H1 (cell line): ENCODE measurements at regions not wholly inside any gene's neighbourhood (a gene's known extent, or its start where the extent isn't known, plus 50 kb on each side); places are given as distances from the start of the nearest gene placed in this dataset.

ENCODE experiments used
- CTCF ChIA-PET: fragments of 300-600 bp; sonication (Branson Sonifier 250); formaldehyde crosslinking; loops from one replicate; lab custom pipeline; 2021; ENCODE audit not compliant: partially characterized antibody; lab: Charles Lee
- POLR2A ChIA-PET: fragments of 300-600 bp; sonication (Branson Sonifier 250); formaldehyde crosslinking; loops from one replicate; lab custom pipeline; 2021; ENCODE audit warnings: inconsistent platforms; ENCODE audit not compliant: partially characterized antibody; lab: Charles Lee
- DNase-seq, 2 experiments: peaks; one replicate each; pipeline versions ENCODE4 v3.0.0 to v3.0.0-alpha.2; 2010 to 2022; ENCODE audit warnings: low spot score in 2 of 2, low read depth in 1 of 2, mixed read lengths in 1 of 2
- FAIRE-seq: peaks from 2 replicates; lab custom pipeline; 2011; peaks lifted over from hg19 to GRCh38; lab: Jason Lieb, UNC
- H2AFZ ChIP-seq: 2 replicates; pipeline ENCODE4 v1.8.1; 2012; ENCODE audit warnings: low read length, inconsistent platforms
- H2AK5ac ChIP-seq: 2 replicates; pipeline ENCODE4 v1.6.1; 2013; ENCODE audit warnings: low read depth, low read length
- H2BK120ac ChIP-seq: replicated peaks from 2 replicates; pipeline ENCODE3; 2013; ENCODE audit warnings: low read depth, low read length, inconsistent platforms
- H2BK12ac ChIP-seq: 2 replicates; pipeline ENCODE4 v1.6.1; 2013; ENCODE audit warnings: low read depth, low read length
- H2BK15ac ChIP-seq: 2 replicates; pipeline ENCODE4 v1.6.1; 2013; ENCODE audit warnings: low read length
- H2BK20ac ChIP-seq: 2 replicates; pipeline ENCODE4 v1.6.1; 2013; ENCODE audit warnings: low read length
- H2BK5ac ChIP-seq: 2 replicates; pipeline ENCODE4 v1.6.1; 2013; ENCODE audit warnings: low read depth, low read length
- H3K14ac ChIP-seq: 2 replicates; pipeline ENCODE4 v1.6.1; 2013; ENCODE audit warnings: inconsistent platforms; ENCODE audit not compliant: insufficient read length
- H3K18ac ChIP-seq: 2 replicates; pipeline ENCODE4 v1.6.1; 2013; ENCODE audit warnings: low read length; ENCODE audit errors: extremely low read depth
- H3K23ac ChIP-seq: 2 replicates; pipeline ENCODE4 v1.6.1; 2013; ENCODE audit warnings: inconsistent platforms; ENCODE audit not compliant: insufficient read length
- H3K23me2 ChIP-seq: 2 replicates; pipeline ENCODE4 v1.6.1; 2013; ENCODE audit warnings: low read depth, low read length
- H3K27ac ChIP-seq: 2 replicates; pipeline ENCODE4 v1.6.1; 2011; ENCODE audit warnings: low read depth, low read length, inconsistent platforms
- H3K27me3 ChIP-seq, 4 experiments: replicated peaks in 1 of 4; 1 replicate in 1 of 4; 2 replicates in 3 of 4; pipeline versions ENCODE4 v1.6.1 to v1.8.1; 2011 to 2013; ENCODE audit warnings: low read length in 3 of 4, mild to moderate bottlenecking in 3 of 4, inconsistent platforms in 2 of 4, mixed read lengths in 2 of 4, moderate library complexity in 1 of 4; ENCODE audit not compliant: control insufficient read depth in 3 of 4, insufficient read depth in 3 of 4; ENCODE audit errors: extremely low read depth in 1 of 4
- H3K36me3 ChIP-seq, 4 experiments: 2 replicates each; pipeline versions ENCODE4 v1.6.1 to v1.8.1; 2011 to 2013; ENCODE audit warnings: mild to moderate bottlenecking in 4 of 4, low read length in 3 of 4, moderate library complexity in 2 of 4, control low read depth in 1 of 4, inconsistent platforms in 1 of 4; ENCODE audit not compliant: insufficient read depth in 4 of 4, control insufficient read depth in 2 of 4
- H3K4ac ChIP-seq: replicated peaks from 2 replicates; pipeline ENCODE3; 2013; ENCODE audit warnings: low read length, low read depth, mixed read lengths, inconsistent platforms; ENCODE audit not compliant: insufficient read length
- H3K4me1 ChIP-seq, 4 experiments: replicated peaks in 1 of 4; 1 replicate in 1 of 4; 2 replicates in 3 of 4; pipeline versions ENCODE4 v1.6.1 to v1.8.1; 2011 to 2013; ENCODE audit warnings: low read length in 3 of 4, inconsistent platforms in 2 of 4, mixed read lengths in 1 of 4; ENCODE audit not compliant: insufficient read depth in 4 of 4, control insufficient read depth in 3 of 4
- H3K4me2 ChIP-seq, 2 experiments: 2 replicates each; pipeline versions ENCODE4 v1.6.1 to v1.8.1; 2011 to 2013; ENCODE audit warnings: low read depth in 2 of 2, low read length in 2 of 2, control low read depth in 1 of 2, inconsistent platforms in 1 of 2, mild to moderate bottlenecking in 1 of 2; ENCODE audit not compliant: insufficient read depth in 1 of 2
- H3K4me3 ChIP-seq, 4 experiments: fragments of 200-600, 300-600 bp in 1 of 4; sonication (generic), shearing (Covaris generic), sonication (Bioruptor Twin) in 1 of 4; 2 replicates each; pipeline versions ENCODE4 v1.5.1 to v1.8.1; 2011 to 2016; ENCODE audit warnings: low read length in 4 of 4, low read depth in 3 of 4, control low read depth in 2 of 4, inconsistent platforms in 2 of 4, mild to moderate bottlenecking in 2 of 4, mixed read lengths in 1 of 4, moderate library complexity in 1 of 4; ENCODE audit not compliant: insufficient read depth in 2 of 4; ENCODE audit errors: extremely low read depth in 1 of 4
- H3K56ac ChIP-seq: replicated peaks from 2 replicates; pipeline ENCODE3; 2013; ENCODE audit warnings: low read depth, mild to moderate bottlenecking, mixed read lengths, low read length, inconsistent platforms; ENCODE audit not compliant: insufficient read length
- H3K79me1 ChIP-seq: 2 replicates; pipeline ENCODE4 v1.6.1; 2013; ENCODE audit warnings: low read depth, low read length, control low read depth
- H3K79me2 ChIP-seq, 2 experiments: 2 replicates each; pipeline versions ENCODE4 v1.6.1 to v1.8.1; 2012 to 2013; ENCODE audit warnings: low read length in 2 of 2, mild to moderate bottlenecking in 2 of 2, inconsistent platforms in 1 of 2; ENCODE audit not compliant: insufficient read depth in 2 of 2, control insufficient read depth in 1 of 2
- H3K9ac ChIP-seq, 4 experiments: replicated peaks in 1 of 4; 1 replicate in 1 of 4; 2 replicates in 3 of 4; pipeline versions ENCODE4 v1.6.1 to v1.8.1; 2011 to 2013; ENCODE audit warnings: low read depth in 3 of 4, low read length in 3 of 4, control low read depth in 2 of 4, mild to moderate bottlenecking in 2 of 4, moderate library complexity in 2 of 4, inconsistent platforms in 1 of 4; ENCODE audit errors: extremely low read depth in 1 of 4
- H3K9me3 ChIP-seq, 2 experiments: 2 replicates each; pipeline versions ENCODE4 v1.6.1 to v1.8.1; 2012 to 2013; ENCODE audit warnings: mild to moderate bottlenecking in 2 of 2, moderate library complexity in 2 of 2, control low read depth in 1 of 2, inconsistent platforms in 1 of 2, low read depth in 1 of 2, low read length in 1 of 2, mixed read lengths in 1 of 2; ENCODE audit not compliant: insufficient read depth in 2 of 2
- H4K20me1 ChIP-seq, 2 experiments: replicated peaks in 1 of 2; 2 replicates each; pipeline versions ENCODE3 to v1.8.1; 2011 to 2013; ENCODE audit warnings: inconsistent platforms in 2 of 2, low read length in 2 of 2, mild to moderate bottlenecking in 1 of 2; ENCODE audit not compliant: insufficient read depth in 2 of 2, control insufficient read depth in 1 of 2
- H4K5ac ChIP-seq: 2 replicates; pipeline ENCODE4 v1.6.1; 2013; ENCODE audit warnings: low read length, low read depth, mixed read lengths, inconsistent platforms; ENCODE audit not compliant: insufficient read length
- H4K8ac ChIP-seq: 2 replicates; pipeline ENCODE4 v1.8.0; 2013; ENCODE audit warnings: mild to moderate bottlenecking, moderate library complexity, low read length, inconsistent platforms; ENCODE audit not compliant: insufficient read depth; ENCODE audit errors: extremely low read depth
- H4K91ac ChIP-seq: replicated peaks from 2 replicates; pipeline ENCODE3; 2013; ENCODE audit warnings: low read length, mixed read lengths, inconsistent platforms; ENCODE audit not compliant: insufficient read length
- EGR1 ChIP-seq: IDR thresholded peaks from 2 replicates; pipeline ENCODE4 v1.6.1; 2011; ENCODE audit warnings: low read depth, low read length, borderline replicate concordance
- RFX5 ChIP-seq: IDR thresholded peaks from 2 replicates; pipeline ENCODE4 v1.6.1; 2011; ENCODE audit warnings: low read depth, low read length, improper control_type of control experiment, borderline replicate concordance
- WGBS, 2 experiments: shearing (Covaris generic) in 1 of 2; methylation state at CpG; one replicate each; pipeline versions ENCODE4 v1.1.6 to v1.1.7; 2013 to 2015; ENCODE audit warnings: low lambda C conversion rate in 2 of 2, mixed read lengths in 2 of 2, inconsistent platforms in 1 of 2, low coverage in 1 of 2, missing lambda C conversion rate in 1 of 2; ENCODE audit not compliant: insufficient replicate concordance in 2 of 2, insufficient coverage in 1 of 2, insufficient read length in 1 of 2; ENCODE audit errors: extremely low coverage in 1 of 2, missing lambda C conversion rate in 1 of 2; 5-methylcytosine and 5-hydroxymethylcytosine counted together
- TF ChIP-seq, protein P1 (sequence below): IDR thresholded peaks from 2 replicates; pipeline ENCODE4 v1.6.1; 2012; ENCODE audit warnings: low read length, inconsistent platforms

- POLR2A ChIA-PET: interaction anchor here (0.6 kb wide), 1 partner anchor 29 kb away, joined by 3 read pairs; no protein-coding TSS in a partner anchor
- H2BK20ac ChIP-seq: no peak overlapping the region
- no peak overlapping the region for H4K91ac ChIP-seq
- H3K18ac ChIP-seq: no peak overlapping the region
- no peak overlapping the region for H3K9ac ChIP-seq
- no peaks in the 10 kb centered on the region for H4K20me1 ChIP-seq
- WGBS, 2 experiments: 85% methylated on average over 4 of the region's 4 CpGs; no CpG with 5 or more reads in 1 of the 2 experiments
- no peaks in the 10 kb centered on the region for H3K4me1 ChIP-seq
- no peak for FAIRE-seq
- H2AFZ ChIP-seq: no peak overlapping the region
- no peak overlapping the region for H2AK5ac ChIP-seq
- TF ChIP-seq RFX5: no peak
- TF ChIP-seq, protein P1, sequence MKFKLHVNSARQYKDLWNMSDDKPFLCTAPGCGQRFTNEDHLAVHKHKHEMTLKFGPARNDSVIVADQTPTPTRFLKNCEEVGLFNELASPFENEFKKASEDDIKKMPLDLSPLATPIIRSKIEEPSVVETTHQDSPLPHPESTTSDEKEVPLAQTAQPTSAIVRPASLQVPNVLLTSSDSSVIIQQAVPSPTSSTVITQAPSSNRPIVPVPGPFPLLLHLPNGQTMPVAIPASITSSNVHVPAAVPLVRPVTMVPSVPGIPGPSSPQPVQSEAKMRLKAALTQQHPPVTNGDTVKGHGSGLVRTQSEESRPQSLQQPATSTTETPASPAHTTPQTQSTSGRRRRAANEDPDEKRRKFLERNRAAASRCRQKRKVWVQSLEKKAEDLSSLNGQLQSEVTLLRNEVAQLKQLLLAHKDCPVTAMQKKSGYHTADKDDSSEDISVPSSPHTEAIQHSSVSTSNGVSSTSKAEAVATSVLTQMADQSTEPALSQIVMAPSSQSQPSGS: no peak
- no peak for TF ChIP-seq EGR1
- H3K36me3 ChIP-seq: no peaks in the 10 kb centered on the region
- no peak overlapping the region for H3K56ac ChIP-seq
- no peak overlapping the region for H2BK5ac ChIP-seq
- no peak overlapping the region for H3K14ac ChIP-seq
- H3K27me3 ChIP-seq: no peaks in the 10 kb centered on the region
- H4K5ac ChIP-seq: no peak overlapping the region
- no peak overlapping the region for H2BK12ac ChIP-seq
- DNase-seq: no peak
- CTCF ChIA-PET: no interaction called here
- no peak overlapping the region for H3K23ac ChIP-seq
- no peak overlapping the region for H3K27ac ChIP-seq
- H2BK120ac ChIP-seq: no peak overlapping the region
- H3K4me2 ChIP-seq: no peak overlapping the region
- no peaks in the 10 kb centered on the region for H3K23me2 ChIP-seq
- no peak overlapping the region for H2BK15ac ChIP-seq
- peaks cover 0 to 2% of the 10 kb centered on the region in 2 experiments; a peak in 2 of 4 replicates for H3K9me3 ChIP-seq
- no peak overlapping the region for H4K8ac ChIP-seq
- H3K4ac ChIP-seq: no peak overlapping the region
- no peaks in the 10 kb centered on the region for H3K79me2 ChIP-seq
- no peaks in the 10 kb centered on the region for H3K79me1 ChIP-seq
- H3K4me3 ChIP-seq: no peak overlapping the region
Observed at GRCh38 chr20:26243731-26244130, 547.1 kb upstream of the ZNF337 start.
